Fibroblast of the conjunctiva (primary cell): ENCODE measurements at regions not wholly inside any gene's neighbourhood (a gene's known extent, or its start where the extent isn't known, plus 50 kb on each side); places are given as distances from the start of the nearest gene placed in this dataset.

Experiments used
- DNase-seq: peaks from one replicate; pipeline ENCODE4 v3.0.0-alpha.2; 2010; ENCODE audit warnings: low read depth

GRCh38 chr5:133854554-133854953 lies 113.9 kb downstream of the C5orf15 start:
- no peak for DNase-seq

- no peak for DNase-seq
These were observed 114.6 kb downstream of the C5orf15 start for GRCh38 chr5:133853646-133854365.

GRCh38 chr5:133851521-133851920 lies 116.9 kb downstream of the C5orf15 start:
- no peak for DNase-seq

- DNase-seq = no peak
These were observed 117.6 kb downstream of the C5orf15 start for GRCh38 chr5:133850811-133851210.

GRCh38 chr5:133849116-133849515 lies 119.3 kb downstream of the C5orf15 start:
- DNase-seq = no peak

- no peak for DNase-seq
These were observed 120.0 kb downstream of the C5orf15 start for GRCh38 chr5:133848341-133848811.

- no peak for DNase-seq
These were observed 120.5 kb downstream of the C5orf15 start for GRCh38 chr5:133847886-133848285.

- no peak for DNase-seq
These were observed 121.1 kb downstream of the C5orf15 start for GRCh38 chr5:133847301-133847700.

GRCh38 chr5:133846478-133847226 lies 121.8 kb downstream of the C5orf15 start:
- DNase-seq = no peak

GRCh38 chr5:133845271-133845670 lies 123.2 kb downstream of the C5orf15 start:
- DNase-seq = no peak

GRCh38 chr5:133844836-133845235 lies 123.6 kb downstream of the C5orf15 start:
- DNase-seq = no peak

- no peak for DNase-seq
These were observed 124.5 kb downstream of the C5orf15 start for GRCh38 chr5:133843911-133844310.

- no peak for DNase-seq
These were observed 125.4 kb downstream of the C5orf15 start for GRCh38 chr5:133842846-133843611.

- DNase-seq = no peak
These were observed 126.3 kb downstream of the C5orf15 start for GRCh38 chr5:133841831-133842750.

- no peak for DNase-seq
These were observed 128.3 kb downstream of the C5orf15 start for GRCh38 chr5:133840168-133840567.

GRCh38 chr5:133839721-133840120 lies 128.7 kb downstream of the C5orf15 start:
- DNase-seq = no peak

- no peak for DNase-seq
These were observed 129.3 kb downstream of the C5orf15 start for GRCh38 chr5:133839090-133839489.

GRCh38 chr5:133838286-133838685 lies 130.1 kb downstream of the C5orf15 start:
- no peak for DNase-seq

GRCh38 chr5:133831491-133832224 lies 136.8 kb downstream of the C5orf15 start:
- no peak for DNase-seq

GRCh38 chr5:133830911-133831310 lies 137.5 kb downstream of the C5orf15 start:
- DNase-seq = no peak

- DNase-seq = no peak
These were observed 138.1 kb downstream of the C5orf15 start for GRCh38 chr5:133830281-133830680.
